Neuronal stem cell (in vitro differentiated cells): ENCODE measurements at regions not wholly inside any gene's neighbourhood (a gene's known extent, or its start where the extent isn't known, plus 50 kb on each side); places are given as distances from the start of the nearest gene placed in this dataset.

ENCODE experiments used
- DNase-seq: peaks from one replicate; pipeline ENCODE4 v3.0.0-alpha.2; 2013; ENCODE audit warnings: low spot score
- H2AFZ ChIP-seq: one replicate; pipeline ENCODE4 v1.6.1; 2013; ENCODE audit warnings: mild to moderate bottlenecking, low read length, inconsistent platforms
- H2AK5ac ChIP-seq: 2 replicates; pipeline ENCODE4 v1.6.1; 2013; ENCODE audit warnings: low read depth, mild to moderate bottlenecking, inconsistent platforms, low read length, moderate library complexity, mixed read lengths
- H2BK120ac ChIP-seq: 2 replicates; pipeline ENCODE4 v1.6.1; 2013; ENCODE audit warnings: low read depth, mild to moderate bottlenecking, inconsistent platforms, low read length, moderate library complexity, mixed read lengths
- H2BK12ac ChIP-seq: one replicate; pipeline ENCODE4 v1.6.1; 2013; ENCODE audit warnings: low read length, inconsistent platforms
- H2BK15ac ChIP-seq: 2 replicates; pipeline ENCODE4 v1.6.1; 2013; ENCODE audit warnings: mild to moderate bottlenecking, low read length, inconsistent platforms, mixed read lengths
- H2BK5ac ChIP-seq: one replicate; pipeline ENCODE4 v1.6.1; 2013; ENCODE audit warnings: inconsistent platforms, mild to moderate bottlenecking, low read length, moderate library complexity
- H3K14ac ChIP-seq: one replicate; pipeline ENCODE4 v1.6.1; 2013; ENCODE audit warnings: low read length, inconsistent platforms
- H3K18ac ChIP-seq: 2 replicates; pipeline ENCODE4 v1.6.1; 2013; ENCODE audit warnings: low read length, inconsistent platforms
- H3K23ac ChIP-seq: 2 replicates; pipeline ENCODE4 v1.6.1; 2013; ENCODE audit warnings: low read depth, mild to moderate bottlenecking, mixed read lengths, low read length, inconsistent platforms; ENCODE audit not compliant: poor library complexity
- H3K27ac ChIP-seq: replicated peaks from 3 replicates; pipeline ENCODE4 v1.5.1; 2013; ENCODE audit warnings: low read length, inconsistent platforms
- H3K27me3 ChIP-seq, 3 experiments: 2 replicates each; pipeline ENCODE4 v1.6.1; 2013; ENCODE audit warnings: low read length in 3 of 3, mild to moderate bottlenecking in 2 of 3, inconsistent platforms in 1 of 3, low read depth in 1 of 3, mixed read lengths in 1 of 3, moderate library complexity in 1 of 3; ENCODE audit not compliant: control insufficient read depth in 3 of 3, insufficient read depth in 3 of 3
- H3K36me3 ChIP-seq, 2 donors: replicated peaks in 1 of 2; 2 replicates each; pipeline ENCODE4 v1.6.1; 2013; ENCODE audit warnings: low read length in 2 of 2; ENCODE audit not compliant: control insufficient read depth in 2 of 2, insufficient read depth in 2 of 2
- H3K4ac ChIP-seq: 2 replicates; pipeline ENCODE4 v1.6.1; 2013; ENCODE audit warnings: inconsistent platforms, mild to moderate bottlenecking, low read length, moderate library complexity
- H3K4me1 ChIP-seq, 2 donors: 1 replicate in 1 of 2; 2 replicates in 1 of 2; pipeline ENCODE4 v1.6.1; 2013; ENCODE audit warnings: low read length in 2 of 2, low read depth in 1 of 2; ENCODE audit not compliant: control insufficient read depth in 2 of 2, insufficient read depth in 1 of 2
- H3K4me2 ChIP-seq: one replicate; pipeline ENCODE4 v1.6.1; 2013; ENCODE audit warnings: mild to moderate bottlenecking, low read length, inconsistent platforms; ENCODE audit not compliant: insufficient read depth, poor library complexity, severe bottlenecking
- H3K4me3 ChIP-seq, 2 donors: 2 replicates each; pipeline ENCODE4 v1.5.1; 2013; ENCODE audit warnings: low read length in 2 of 2, mild to moderate bottlenecking in 2 of 2, inconsistent platforms in 1 of 2, moderate library complexity in 1 of 2
- H3K79me1 ChIP-seq: one replicate; pipeline ENCODE4 v1.6.1; 2013; ENCODE audit warnings: low read depth, mild to moderate bottlenecking, inconsistent platforms, low read length, moderate library complexity
- H3K9ac ChIP-seq: one replicate; pipeline ENCODE4 v1.6.1; 2013; ENCODE audit warnings: mild to moderate bottlenecking, low read depth, low read length, inconsistent platforms; ENCODE audit not compliant: poor library complexity
- H3K9me3 ChIP-seq, 2 donors: replicated peaks in 1 of 2; 2 replicates each; pipeline versions ENCODE3 to v1.6.1; 2013; ENCODE audit warnings: low read length in 2 of 2, mild to moderate bottlenecking in 2 of 2, inconsistent platforms in 1 of 2, low read depth in 1 of 2, mixed read lengths in 1 of 2, moderate library complexity in 1 of 2; ENCODE audit not compliant: control insufficient read depth in 2 of 2, insufficient read depth in 1 of 2
- H4K8ac ChIP-seq: one replicate; pipeline ENCODE4 v1.6.1; 2013; ENCODE audit warnings: low read depth, mild to moderate bottlenecking, inconsistent platforms, low read length, moderate library complexity
- H4K91ac ChIP-seq: one replicate; pipeline ENCODE4 v1.6.1; 2013; ENCODE audit warnings: low read length, low read depth, mild to moderate bottlenecking, inconsistent platforms; ENCODE audit not compliant: poor library complexity
- WGBS, 2 donors: extraction: QIAGEN DNeasy Blood & Tissue Kit; methylation state at CpG; one replicate each; pipeline ENCODE4 v1.1.7; 2013; ENCODE audit warnings: missing lambda C conversion rate in 2 of 2, mixed read lengths in 1 of 2; ENCODE audit not compliant: insufficient read length in 2 of 2, insufficient replicate concordance in 1 of 2; ENCODE audit errors: extremely low coverage in 2 of 2; 5-methylcytosine and 5-hydroxymethylcytosine counted together

- Histone ChIP-seq H3K18ac (no peak overlapping the region), H2BK5ac (no peak overlapping the region)
These were observed 56.6 kb upstream of the POU3F2 start for GRCh38 chr6:98777762-98778161.

GRCh38 chr6:98779618-98780017 lies 54.8 kb upstream of the POU3F2 start:
- Histone ChIP-seq H4K91ac (no peak overlapping the region), H2BK120ac (no peak overlapping the region), H3K79me1 (no peaks in the 10 kb centered on the region), H3K9me3 (no peaks in the 10 kb centered on the region), H3K36me3 (no peaks in the 10 kb centered on the region), H3K14ac (no peak overlapping the region), H4K8ac (no peak overlapping the region), H3K27ac (no peak overlapping the region), H2BK5ac (no peak overlapping the region), H2BK12ac (no peak overlapping the region), H3K27me3 (no peaks in the 10 kb centered on the region), H3K4me1 (peaks cover 3 to 4% of the 10 kb centered on the region in 2 donors), H3K18ac (no peak overlapping the region), H2BK15ac (no peak overlapping the region), H2AK5ac (no peak overlapping the region), H3K4ac (no peak overlapping the region), H3K4me3 (no peak overlapping the region), H2AFZ (no peak overlapping the region), H3K23ac (no peak overlapping the region), H3K4me2 (no peak overlapping the region), H3K9ac (no peak overlapping the region)
- WGBS, 2 donors = no CpG with 5 or more reads among the region's 3 CpGs
- no peak for DNase-seq

More at GRCh38 chr6:98777762-98778161, 56.6 kb upstream of the POU3F2 start:
- no peak overlapping the region for H3K14ac ChIP-seq
- H3K27ac ChIP-seq = no peak overlapping the region
- no peak overlapping the region for H3K4me3 ChIP-seq
- H3K4me2 ChIP-seq = no peak overlapping the region
- no peaks in the 10 kb centered on the region for H3K9me3 ChIP-seq
- no peak overlapping the region for H3K23ac ChIP-seq
- WGBS, 2 donors = no CpG with 5 or more reads among the region's 1 CpG
- peaks cover 4% of the 10 kb centered on the region in 2 donors for H3K4me1 ChIP-seq
- no peak overlapping the region for H2AFZ ChIP-seq
- H2AK5ac ChIP-seq = no peak overlapping the region
- H3K79me1 ChIP-seq = no peaks in the 10 kb centered on the region
- DNase-seq = no peak
- no peak overlapping the region for H4K91ac ChIP-seq
- H2BK120ac ChIP-seq = no peak overlapping the region
- H2BK15ac ChIP-seq = no peak overlapping the region
- no peak overlapping the region for H3K4ac ChIP-seq
- no peak overlapping the region for H2BK12ac ChIP-seq
- no peak overlapping the region for H3K9ac ChIP-seq
- H4K8ac ChIP-seq = no peak overlapping the region
- H3K27me3 ChIP-seq = no peaks in the 10 kb centered on the region
- no peaks in the 10 kb centered on the region for H3K36me3 ChIP-seq

GRCh38 chr6:98782772-98783171 lies 51.6 kb upstream of the POU3F2 start:
- Histone ChIP-seq H3K9me3 (no peaks in the 10 kb centered on the region), H2BK15ac (no peak overlapping the region), H2BK120ac (no peak overlapping the region), H2AK5ac (no peak overlapping the region), H3K14ac (no peak overlapping the region), H3K4ac (no peak overlapping the region), H3K79me1 (no peaks in the 10 kb centered on the region), H3K18ac (no peak overlapping the region), H4K91ac (no peak overlapping the region), H3K4me2 (no peak overlapping the region), H3K27me3 (no peaks in the 10 kb centered on the region), H3K23ac (no peak overlapping the region), H3K36me3 (no peaks in the 10 kb centered on the region), H2AFZ (no peak overlapping the region), H3K9ac (no peak overlapping the region), H4K8ac (no peak overlapping the region), H2BK5ac (no peak overlapping the region), H3K27ac (no peak overlapping the region), H3K4me1 (peaks cover 0 to 5% of the 10 kb centered on the region in 2 donors), H2BK12ac (no peak overlapping the region), H3K4me3 (no peak overlapping the region)
- no peak for DNase-seq
- WGBS, 2 donors = no CpG with 5 or more reads among the region's 2 CpGs

GRCh38 chr6:98783578-98783977 lies 50.8 kb upstream of the POU3F2 start:
- Histone ChIP-seq H2BK120ac (no peak overlapping the region), H3K27ac (no peak overlapping the region), H2BK15ac (no peak overlapping the region), H3K36me3 (no peaks in the 10 kb centered on the region), H2AK5ac (no peak overlapping the region), H4K8ac (no peak overlapping the region), H3K18ac (no peak overlapping the region), H3K23ac (no peak overlapping the region), H3K27me3 (no peaks in the 10 kb centered on the region), H3K14ac (no peak overlapping the region), H3K4me1 (peaks cover 0 to 10% of the 10 kb centered on the region in 2 donors), H2AFZ (no peak overlapping the region), H3K4ac (no peak overlapping the region), H4K91ac (no peak overlapping the region), H3K4me3 (no peak overlapping the region), H2BK12ac (no peak overlapping the region), H3K9me3 (no peaks in the 10 kb centered on the region), H3K9ac (no peak overlapping the region), H2BK5ac (no peak overlapping the region), H3K79me1 (no peaks in the 10 kb centered on the region), H3K4me2 (no peak overlapping the region)
- no CpG with 5 or more reads among the region's 2 CpGs for WGBS, 2 donors
- DNase-seq = no peak
